HG03520 (cell line): ENCODE measurements at regions not wholly inside any gene's neighbourhood (a gene's known extent, or its start where the extent isn't known, plus 50 kb on each side); places are given as distances from the start of the nearest gene placed in this dataset.

ENCODE experiments used
- ATAC-seq: cut with Tn5 transposase; IDR thresholded peaks from one replicate; pipeline ENCODE4 v1.9.1; 2021; ENCODE audit warnings: mild to moderate bottlenecking, moderate library complexity; ENCODE audit not compliant: unreplicated experiment

DNA sequence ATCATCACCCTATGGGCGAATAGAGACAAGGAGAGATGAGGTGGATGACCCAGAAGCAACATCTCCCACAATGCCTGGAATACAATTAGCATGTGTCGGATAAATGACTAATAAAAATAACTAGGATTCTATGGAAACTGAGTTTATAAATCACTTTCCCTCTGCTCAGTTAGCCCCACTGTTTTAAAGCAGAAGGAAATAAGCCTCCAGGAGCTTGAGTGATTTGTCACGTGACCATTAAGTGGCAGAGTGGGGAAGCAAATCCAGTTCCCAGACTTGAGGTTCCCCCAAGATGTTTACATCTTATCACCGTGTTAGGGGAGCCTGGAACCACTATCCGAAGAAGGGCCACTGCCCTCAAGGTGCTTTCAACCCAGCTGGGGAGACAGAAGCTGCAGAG, 136.5 kb upstream of the CCND2 start:
- ATAC-seq, result no peak

DNA sequence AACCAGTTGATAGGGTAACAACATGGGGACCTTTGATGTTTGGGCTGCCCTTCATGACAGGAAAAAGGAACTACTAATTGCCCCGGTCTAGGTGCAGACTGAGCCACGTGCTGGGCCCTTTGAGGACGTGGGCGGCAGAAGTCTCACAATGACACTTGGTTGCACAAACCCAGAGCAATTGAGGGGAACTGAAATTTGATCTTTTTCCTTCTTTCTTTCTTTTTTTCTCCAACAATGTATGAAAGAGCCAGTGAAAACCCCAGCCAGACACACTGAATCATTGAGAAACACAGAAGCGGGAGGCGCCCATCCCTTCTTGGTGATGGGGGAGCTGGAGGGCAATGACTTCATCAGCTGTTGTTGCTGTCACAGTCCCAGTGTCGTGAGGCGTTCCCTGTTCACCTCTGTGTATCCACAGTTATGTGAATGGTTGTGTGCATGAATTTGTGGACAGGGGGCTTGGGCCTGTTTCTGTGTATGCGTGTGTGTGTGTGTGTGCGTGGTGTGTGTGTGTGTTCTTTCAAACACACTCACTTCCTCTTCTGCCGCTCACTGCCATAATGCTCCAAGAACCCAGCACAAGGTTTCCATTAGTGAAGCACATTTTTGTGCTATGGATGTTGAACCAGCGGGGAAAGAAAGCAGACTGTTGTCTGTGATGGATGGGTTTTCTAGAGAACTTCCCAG, 137.5 kb upstream of the CCND2 start:
- ATAC-seq, result peak; percentile 85

DNA sequence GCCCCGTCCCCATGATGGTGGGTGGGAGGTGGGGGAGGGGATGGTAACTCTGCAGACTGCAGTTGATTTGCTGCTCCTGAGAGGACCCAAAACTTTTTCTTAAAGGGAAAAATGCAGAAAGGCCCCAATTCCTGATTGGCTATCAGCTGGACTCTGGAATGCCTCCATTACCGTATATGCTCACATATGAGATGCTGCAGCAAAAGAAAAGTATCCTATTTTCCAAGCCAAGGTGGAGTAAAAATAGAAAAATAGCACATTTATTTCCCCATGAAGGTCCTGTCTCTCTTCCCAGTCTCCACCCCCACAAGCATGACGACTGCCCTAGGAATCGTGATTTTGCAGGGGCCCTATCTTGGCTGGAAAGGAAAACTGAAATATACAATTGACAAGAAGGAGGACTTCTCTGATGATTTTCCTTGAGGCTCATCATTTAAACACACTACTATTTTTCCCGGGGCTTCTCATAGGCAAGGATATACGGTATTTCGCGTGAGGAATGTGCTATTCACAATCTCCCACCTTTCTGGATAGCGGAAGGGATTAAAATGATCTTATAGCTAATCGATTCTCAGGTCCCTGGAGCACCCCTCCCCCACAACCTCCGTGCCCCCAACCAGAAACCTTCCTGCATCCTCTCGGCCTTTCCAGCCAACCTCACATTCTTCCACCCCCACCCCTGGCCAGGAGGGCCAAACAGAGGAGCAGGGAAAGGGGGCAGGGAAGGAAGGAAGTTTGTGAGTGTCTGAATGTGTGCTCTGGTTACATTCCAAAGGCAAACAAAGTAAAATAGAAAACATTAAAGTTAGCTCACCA, 138.9 kb upstream of the CCND2 start:
- no peak for ATAC-seq

DNA sequence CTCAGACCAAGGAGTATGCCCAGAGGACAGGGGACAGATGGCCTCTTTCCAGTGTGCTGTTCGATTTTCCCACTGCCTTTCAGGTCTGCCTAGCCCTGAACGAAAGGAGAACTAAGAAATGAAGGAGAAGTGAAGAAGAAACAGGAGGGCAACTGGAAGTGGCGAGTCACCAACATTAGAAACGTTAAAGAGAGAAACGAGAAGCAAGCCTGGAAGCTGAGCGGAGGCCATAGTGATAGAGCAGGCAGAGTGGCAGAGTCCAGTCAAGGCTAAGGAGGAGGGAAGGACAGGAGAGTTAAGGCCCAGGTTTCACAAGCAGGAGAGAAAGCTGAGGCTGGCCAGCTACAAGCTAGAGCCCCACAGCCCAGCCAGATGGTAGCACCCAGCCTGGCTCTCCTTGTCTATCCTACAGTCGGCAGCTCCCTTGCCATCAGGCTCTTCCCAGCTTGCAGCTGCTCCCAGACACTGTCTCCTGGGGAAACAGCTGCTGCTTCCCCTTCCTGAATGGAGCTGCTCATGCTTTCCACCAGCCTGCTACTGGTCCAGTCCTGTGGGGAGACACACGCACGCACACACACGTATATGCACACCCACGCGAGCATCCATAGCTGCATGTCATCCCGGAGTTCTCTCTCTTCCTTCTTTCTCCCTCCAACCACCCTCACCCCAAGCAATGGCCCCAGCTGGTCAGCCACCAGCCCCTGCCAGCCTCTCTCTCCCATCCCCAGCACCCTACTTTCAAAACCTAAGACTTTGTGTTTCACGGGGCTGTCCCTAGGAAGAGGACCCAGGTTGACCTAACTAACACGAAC, 139.7 kb upstream of the CCND2 start:
- no peak for ATAC-seq

DNA sequence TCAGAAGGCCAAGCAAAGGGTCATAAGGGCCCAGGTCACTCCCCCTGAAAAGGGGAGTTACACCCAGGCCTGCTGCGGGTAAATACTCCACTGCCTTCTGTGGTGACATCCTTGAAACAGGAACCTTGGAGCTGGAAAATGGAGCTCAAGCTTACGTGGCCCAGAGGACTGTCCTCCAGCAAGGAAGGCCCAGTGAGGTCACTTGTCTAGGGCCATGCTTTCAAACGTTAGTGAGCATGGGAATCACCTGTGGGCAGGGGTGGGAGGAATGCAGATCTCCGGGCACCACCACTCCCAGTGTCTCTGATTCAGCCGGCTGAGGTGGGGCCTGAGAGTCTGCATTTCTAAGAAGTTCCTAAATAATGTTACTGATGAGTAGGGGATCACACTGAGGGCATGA, 140.5 kb upstream of the CCND2 start:
- ATAC-seq, result no peak

DNA sequence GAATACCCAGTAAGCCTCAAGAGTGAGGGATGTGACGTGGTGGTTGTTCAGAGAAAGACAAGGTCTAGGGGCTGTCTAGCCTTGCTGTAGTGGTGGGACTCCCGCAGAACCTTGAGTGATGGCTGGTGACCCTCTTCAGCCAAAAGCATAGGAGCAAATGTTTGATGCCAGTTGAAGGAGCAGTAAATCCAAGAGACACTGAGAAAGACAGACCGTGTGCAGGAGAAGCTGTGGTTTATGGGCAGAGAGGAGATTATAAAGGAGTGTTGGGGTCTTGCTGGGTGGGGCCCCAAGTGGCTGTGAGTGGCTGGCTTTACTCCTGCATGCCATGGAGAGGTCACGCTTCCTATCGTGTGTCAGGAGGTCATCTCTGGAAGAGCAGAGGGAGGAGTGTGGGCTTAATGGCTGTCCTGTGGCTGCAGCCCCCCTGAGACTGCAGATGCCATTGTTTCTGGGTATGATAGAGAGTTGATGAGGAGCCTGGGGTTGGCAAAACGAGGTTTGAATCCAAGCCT, 152.0 kb upstream of the CCND2 start:
- no peak for ATAC-seq

DNA sequence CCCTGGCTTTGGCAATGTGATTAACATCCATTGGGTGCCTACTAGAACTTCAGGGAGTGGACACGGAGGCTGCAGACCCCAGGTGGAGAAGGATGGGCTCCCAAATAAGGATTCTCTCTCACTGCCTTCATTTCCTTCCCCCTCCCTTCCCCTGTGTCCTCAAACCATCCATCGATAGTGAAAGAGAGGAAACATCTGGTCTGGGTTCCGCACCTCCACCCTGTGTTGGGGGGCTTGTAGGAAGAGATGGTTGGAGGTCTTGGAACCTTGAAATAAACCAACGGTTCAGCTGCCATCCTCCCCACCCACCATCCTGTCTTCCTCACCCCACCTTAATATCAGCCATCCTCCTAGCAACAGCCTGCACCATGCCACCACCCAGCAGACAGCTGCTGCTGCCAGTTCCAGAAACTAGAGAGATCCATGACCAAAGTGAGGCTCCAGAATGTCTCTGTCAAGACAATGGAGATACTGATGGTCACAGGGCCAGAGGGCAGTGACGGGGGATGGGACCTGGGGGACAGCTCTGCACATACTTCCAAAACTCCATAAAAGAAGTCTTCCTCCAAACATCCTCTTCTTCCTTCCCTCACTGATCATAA, 153.1 kb upstream of the CCND2 start:
- no peak for ATAC-seq

DNA sequence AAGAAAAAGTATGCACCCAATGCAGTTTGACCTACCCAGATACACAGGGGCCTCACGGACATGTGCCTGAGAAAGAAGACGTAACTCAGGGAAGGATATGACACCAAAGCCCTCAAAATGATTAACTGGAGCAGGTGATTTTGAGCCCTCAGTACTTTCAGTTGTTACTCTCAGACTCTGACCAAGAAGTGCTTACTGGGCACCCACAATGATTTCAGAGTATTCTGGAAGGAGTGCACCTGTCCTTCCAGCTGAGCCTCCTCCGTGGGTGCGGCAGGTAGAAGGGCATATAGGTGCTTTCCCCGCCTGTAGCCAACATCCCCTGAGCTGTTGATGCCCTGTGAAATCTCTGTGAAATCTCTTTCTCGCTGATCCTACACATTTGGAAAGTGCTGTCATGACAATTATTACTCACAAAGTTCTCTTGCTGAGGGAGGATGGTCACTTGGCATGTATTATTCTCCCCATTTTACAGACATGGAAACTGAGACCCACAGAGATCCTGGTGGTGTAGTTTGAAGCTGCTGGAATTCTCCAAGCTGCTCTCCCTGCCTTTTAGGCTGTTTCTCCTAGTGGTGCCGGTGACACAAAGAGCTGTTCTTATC, 154.3 kb upstream of the CCND2 start:
- peak; percentile 81 for ATAC-seq

DNA sequence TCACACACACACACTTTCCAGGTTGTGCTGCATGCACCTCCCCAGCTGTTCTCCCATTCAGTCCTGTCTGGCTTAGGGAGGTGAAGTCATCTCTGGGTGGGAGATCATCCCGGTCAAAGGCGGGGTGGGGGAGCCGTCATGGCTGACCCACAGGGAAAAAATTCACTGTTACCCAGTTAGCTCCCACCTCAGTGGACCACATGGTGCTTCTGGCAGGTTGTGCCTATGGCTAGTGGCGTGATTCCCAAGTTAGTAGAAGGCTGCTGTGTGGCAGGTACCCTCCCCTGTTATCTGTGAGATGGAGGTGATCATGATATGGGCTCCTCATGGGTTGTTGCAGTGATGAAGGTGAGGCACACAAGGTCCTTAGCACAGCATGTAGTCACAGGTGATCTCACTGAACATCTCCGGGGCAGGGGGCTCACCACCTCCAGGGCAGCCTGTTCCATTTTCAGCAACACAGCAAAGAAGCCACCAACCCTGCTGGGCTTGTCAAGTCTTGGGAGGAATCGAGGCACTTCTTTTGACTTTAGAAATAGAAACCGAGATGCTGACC, 154.9 kb upstream of the CCND2 start:
- peak; percentile 2 for ATAC-seq

DNA sequence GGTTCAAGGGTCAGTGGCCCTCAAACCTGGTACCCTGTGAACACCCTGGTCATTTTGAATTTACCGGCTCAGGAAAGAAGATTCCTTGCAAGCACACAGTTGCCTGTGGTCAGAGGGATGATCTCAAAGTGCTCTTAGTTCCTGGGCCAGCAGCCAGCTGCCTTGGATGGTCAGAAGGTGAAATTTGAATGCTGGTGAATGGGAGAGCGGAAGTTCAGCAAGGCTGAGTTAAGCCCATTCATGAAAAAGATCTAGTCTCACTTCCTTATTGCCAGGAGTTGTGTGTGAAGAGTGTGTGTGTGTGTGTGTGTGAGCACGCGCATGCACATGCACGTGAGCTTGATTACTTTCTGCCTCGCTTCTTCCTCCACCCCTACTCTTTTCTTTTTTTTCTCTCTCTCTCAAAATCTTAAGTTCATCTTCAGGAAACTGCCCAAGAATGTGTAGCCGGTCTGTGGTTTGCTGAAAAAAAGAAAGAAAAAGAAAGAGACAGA, 155.5 kb upstream of the CCND2 start:
- peak; percentile 31 for ATAC-seq

DNA sequence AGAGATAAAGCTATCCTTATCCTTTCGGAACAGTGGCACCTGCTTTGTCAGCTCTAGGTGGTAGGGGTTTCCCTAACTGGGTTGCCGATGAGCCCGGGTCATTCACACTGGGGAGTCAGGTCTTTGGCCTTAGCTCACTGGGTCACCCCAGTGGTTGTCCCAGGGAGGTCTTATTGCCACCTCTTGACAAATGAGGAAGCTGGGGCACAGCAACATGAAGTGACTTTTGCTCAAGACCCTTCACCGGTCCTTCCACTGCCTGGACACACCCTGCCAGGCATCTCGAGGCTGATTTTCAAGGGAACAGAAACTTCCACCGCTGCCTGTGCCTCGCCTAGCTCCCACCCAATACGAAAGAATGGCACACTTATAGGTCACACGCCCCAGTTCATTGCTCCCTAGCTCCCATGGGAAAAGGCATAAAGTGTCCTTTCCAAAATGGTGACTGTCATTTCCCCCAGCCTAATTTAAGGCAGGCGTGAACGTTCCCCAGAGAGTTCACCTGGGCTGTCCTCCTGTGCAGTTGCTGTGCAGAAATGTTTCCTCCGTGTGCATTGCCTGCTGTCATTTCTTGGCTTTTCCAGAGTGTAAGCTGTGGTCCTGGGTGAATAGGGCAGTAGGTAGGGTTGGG, 156.1 kb upstream of the CCND2 start:
- ATAC-seq, result no peak

DNA sequence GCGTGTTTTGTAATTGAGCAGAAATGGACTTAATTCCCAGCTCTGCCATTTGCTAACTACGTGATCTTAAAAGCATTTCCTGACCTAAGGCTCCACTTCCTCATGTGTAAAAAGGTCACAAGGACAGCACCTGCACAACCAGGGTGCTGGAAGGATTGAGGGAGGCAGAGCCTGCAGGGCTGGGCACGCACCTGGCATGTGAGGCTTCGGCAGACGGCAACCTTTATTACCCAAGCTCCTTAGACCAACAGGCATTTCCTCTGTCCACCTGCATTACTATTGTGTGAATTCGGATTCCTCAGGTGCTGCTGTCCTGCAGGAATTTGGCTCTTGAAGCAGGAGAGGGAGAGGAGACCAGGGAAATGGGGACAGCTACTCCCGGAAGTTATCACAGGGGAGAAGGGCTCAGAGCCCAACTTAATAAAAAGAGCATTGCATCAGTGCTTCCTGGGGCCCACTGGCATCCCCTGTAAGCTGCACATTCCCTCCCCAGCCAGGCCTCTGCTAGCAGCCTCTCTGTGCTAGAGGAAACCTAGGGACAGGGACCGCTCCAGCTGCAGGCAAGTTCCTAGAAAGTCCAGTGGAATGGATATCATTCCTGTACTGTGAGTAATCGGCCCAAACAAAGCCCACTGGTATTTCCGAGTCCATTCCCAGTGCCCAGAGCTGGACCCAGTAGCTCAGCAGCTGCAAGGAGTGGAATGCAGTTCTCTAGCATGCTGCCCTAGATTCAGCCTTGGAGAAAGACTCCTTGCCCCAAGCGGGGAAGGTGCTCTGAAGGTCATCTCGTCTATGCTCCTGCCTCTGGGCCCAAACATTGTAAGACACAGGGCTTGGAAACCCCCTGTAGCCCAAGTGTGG, 157.1 kb upstream of the CCND2 start:
- ATAC-seq, result no peak

DNA sequence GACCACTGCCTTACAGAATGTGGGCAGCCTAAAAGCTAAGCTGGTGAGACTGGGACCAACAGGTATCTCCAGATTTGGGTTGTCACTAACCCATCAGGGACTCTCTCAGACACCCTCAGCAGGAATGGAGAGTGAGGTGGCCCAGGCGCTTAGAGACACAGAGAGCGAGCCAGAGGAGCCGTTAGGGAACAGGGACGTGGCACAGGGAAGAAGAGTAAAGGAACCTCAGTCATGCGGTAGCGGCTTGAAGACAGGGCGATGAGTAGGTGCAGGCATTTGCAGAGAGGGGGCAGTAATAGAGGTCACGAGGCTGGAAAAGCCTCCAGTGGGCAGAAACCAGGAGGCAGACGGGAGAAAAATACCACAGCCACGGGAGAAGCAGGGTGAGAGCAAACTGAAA, 158.0 kb upstream of the CCND2 start:
- ATAC-seq, result no peak

DNA sequence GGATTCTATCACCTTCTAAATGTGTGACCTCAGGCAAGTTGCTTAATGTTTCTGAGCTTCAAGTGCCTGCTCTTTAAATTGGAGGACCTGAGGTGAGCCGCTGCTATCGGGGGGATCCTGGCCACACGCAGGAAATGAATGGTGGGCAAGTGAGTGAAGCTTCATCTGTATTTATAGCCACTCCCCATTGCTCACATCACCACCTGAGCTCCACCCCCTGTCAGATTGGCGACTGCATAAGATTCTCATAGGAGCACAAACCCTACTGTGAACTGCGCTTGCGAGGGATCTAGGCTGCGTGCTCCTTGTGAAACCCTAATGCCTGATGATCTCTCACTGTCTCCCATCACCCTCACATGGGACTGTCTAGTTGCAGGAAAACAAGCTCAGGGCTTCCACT, 158.6 kb upstream of the CCND2 start:
- no peak for ATAC-seq

DNA sequence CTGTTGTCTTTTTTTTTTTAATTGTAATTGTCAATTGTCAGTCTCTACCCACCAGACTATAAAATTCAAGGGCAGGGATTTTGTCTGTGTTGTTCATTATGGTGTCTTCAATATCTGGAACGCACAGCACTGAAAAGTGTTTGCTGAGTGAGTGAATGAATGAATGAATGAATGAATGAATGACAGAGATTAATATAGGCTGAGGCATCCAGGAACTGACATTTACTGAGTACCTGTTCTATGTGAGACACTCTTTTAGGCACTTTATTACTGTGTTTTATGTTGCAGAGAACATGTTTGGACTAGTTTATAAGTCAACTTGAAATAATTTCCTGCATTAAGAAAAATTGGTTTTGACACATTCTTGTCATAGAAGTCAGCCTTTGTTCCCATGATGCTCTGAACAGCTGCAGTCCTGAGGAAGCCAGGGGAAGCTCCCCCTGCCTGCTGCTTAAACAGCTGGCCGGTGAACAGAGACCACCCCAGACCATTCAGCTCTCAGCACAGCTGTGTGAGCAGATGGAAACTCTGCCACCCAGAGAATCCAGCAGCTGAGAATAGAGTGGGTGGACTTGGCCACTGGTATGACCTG, 160.7 kb upstream of the CCND2 start:
- no peak for ATAC-seq

DNA sequence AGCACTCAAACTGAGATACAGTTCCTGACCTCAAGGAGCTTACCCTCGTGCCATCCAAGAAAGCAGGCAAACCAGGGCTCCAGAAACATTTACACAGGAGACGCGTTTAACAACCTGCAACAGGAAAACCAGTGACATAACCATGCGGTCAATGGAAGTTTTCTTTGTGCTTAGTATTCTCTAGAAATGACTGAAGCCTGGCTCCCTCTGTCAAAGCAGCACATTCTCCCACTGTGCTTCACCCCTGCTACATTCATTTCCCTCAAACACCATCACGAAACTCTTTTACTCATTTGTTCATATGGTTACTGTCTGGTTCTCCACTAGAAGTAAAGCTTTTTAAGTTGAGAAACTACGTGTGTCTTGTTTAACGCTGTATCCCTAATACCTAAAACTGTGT, 161.3 kb upstream of the CCND2 start:
- no peak for ATAC-seq

DNA sequence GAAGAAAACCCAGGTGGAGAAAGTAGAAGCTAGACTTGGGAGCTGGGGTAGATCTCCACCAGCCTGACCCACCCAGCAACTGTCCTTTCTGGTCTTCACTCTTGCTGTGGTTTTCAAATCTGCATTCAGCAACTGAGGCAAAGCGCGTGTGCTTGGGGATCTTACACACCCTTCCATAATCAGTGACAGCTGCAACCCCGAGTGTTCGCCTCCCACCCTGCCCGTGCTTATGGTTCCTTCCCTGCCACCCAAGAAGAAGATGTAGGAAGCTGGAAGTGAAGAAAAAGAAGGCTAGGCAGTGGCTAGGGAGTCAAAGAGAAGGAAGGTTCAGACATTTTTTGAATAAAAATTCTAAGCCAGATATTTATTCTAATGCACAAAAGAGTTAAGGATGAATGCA, 162.6 kb upstream of the CCND2 start:
- ATAC-seq, result no peak

DNA sequence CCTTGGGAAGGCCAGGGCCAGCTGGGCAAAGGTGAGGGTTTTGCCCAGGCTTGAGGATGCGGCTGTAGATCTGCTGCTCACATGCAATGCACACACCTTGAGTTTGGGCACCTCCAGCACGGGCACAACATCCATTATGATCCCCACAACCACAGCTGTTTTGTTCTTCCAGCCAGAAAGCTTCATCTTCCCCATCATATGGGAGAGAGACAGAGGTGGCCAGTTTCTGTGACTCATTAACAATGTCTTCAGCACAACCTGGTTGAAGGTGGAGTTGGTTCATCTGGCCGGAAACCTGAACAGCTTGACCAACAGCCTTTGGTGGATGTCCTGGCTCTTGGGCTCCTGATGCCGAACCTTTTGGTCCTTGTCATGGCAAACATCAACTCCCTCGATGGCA, 163.7 kb upstream of the CCND2 start:
- ATAC-seq, result no peak
